Spinal cord (tissue), 9 donors: ENCODE measurements at regions not wholly inside any gene's neighbourhood (a gene's known extent, or its start where the extent isn't known, plus 50 kb on each side); places are given as distances from the start of the nearest gene placed in this dataset.

Source experiments
- DNase-seq, 6 donors: peaks; one replicate each; pipeline versions ENCODE4 v3.0.0 to v3.0.0-alpha.2; 2013 to 2015; ENCODE audit warnings: low spot score in 6 of 6, low read depth in 4 of 6
- H3K27ac ChIP-seq: one replicate; pipeline ENCODE4 v1.5.1; 2013; ENCODE audit warnings: low read depth, low read length, control low read depth
- H3K27me3 ChIP-seq: one replicate; pipeline ENCODE4 v1.6.1; 2013; ENCODE audit warnings: low read length; ENCODE audit not compliant: control insufficient read depth, insufficient read depth
- H3K36me3 ChIP-seq: one replicate; pipeline ENCODE4 v1.6.1; 2013; ENCODE audit warnings: low read length; ENCODE audit not compliant: control insufficient read depth, insufficient read depth
- H3K4me1 ChIP-seq: one replicate; pipeline ENCODE4 v1.6.1; 2013; ENCODE audit warnings: low read length; ENCODE audit not compliant: control insufficient read depth, insufficient read depth
- H3K4me3 ChIP-seq: one replicate; pipeline ENCODE4 v1.5.1; 2013; ENCODE audit warnings: low read depth, low read length, control low read depth
- H3K9me3 ChIP-seq: one replicate; pipeline ENCODE4 v1.6.1; 2013; ENCODE audit warnings: low read length; ENCODE audit not compliant: control insufficient read depth, insufficient read depth
- WGBS: methylation state at CpG from one replicate; pipeline ENCODE4 v1.1.5; 2013; ENCODE audit warnings: missing lambda C conversion rate; ENCODE audit not compliant: insufficient coverage; 5-methylcytosine and 5-hydroxymethylcytosine counted together
- donor health status: healthy.

DNA sequence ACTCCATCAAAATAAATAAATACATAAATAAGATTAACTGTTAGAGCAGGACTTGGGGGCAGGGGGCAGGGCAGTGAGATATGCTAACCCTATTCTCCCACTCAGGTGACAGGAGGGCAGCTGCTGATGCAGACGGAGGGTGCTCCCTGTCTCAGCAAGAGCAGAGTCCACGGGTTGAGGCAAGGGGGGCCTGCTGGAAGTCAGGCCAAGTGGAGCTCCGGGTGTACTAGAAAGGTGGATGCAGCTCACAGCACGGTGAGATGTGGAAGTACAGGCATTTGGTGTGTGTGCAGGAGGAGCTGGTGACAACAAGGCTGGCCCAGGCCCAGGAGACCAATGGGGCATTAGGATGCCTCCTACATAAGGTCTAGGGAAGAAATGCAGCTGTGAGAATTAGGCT, 467.3 kb upstream of the B3GAT1 start:
- H3K27ac ChIP-seq = no peak overlapping the region
- no peaks in the 10 kb centered on the region for H3K9me3 ChIP-seq
- H3K36me3 ChIP-seq = no peaks in the 10 kb centered on the region
- no peak for DNase-seq
- WGBS = 78% methylated on average over 4 of the region's 4 CpGs
- H3K4me1 ChIP-seq = no peaks in the 10 kb centered on the region
- no peaks in the 10 kb centered on the region for H3K27me3 ChIP-seq
- no peak overlapping the region for H3K4me3 ChIP-seq

DNA sequence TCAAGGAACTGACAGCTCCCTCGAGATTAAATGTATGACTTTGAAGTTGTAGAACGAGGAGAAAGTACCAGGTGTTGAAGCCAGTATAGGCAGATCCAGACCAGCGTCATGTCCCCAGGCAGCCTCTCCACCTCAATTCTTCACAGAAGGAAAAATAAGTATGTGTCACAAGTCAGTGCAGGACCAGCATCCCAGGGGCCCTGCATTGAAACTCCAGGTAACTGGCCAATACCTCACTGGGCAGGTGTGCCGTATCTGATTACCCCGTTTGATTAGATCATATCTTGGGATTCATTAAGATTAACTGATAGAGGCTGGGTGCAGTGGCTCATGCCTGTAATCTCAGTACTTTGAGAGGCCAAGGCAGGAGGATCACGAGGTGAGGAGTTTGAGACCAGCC, 466.7 kb upstream of the B3GAT1 start:
- Histone ChIP-seq H3K36me3 (no peaks in the 10 kb centered on the region), H3K4me1 (no peaks in the 10 kb centered on the region), H3K4me3 (no peak overlapping the region), H3K9me3 (no peaks in the 10 kb centered on the region), H3K27me3 (no peaks in the 10 kb centered on the region), H3K27ac (no peak overlapping the region)
- no peak for DNase-seq
- WGBS = 68% methylated on average over 4 of the region's 6 CpGs

DNA sequence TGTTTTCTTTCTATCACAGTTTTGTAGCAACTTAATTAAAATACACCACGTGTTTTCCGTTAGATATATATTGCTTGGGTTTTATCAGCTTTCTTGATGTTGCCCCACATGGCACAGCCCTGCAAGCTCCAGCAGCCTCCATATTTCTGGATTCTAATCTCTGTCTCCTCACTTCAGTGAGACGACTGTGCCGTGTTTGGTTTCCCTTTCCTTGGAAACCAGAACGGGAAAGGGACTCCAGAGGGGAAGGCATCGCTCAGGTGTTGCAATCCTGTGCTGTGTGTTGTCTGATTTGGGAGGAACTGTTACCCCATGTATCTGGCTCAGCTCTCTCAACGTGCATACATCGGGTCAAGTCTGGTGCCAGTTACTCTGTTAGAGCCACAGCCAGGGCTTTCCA, 464.2 kb upstream of the B3GAT1 start:
- Histone ChIP-seq H3K4me1 (no peaks in the 10 kb centered on the region), H3K9me3 (no peaks in the 10 kb centered on the region), H3K27ac (no peak overlapping the region), H3K36me3 (no peaks in the 10 kb centered on the region), H3K27me3 (no peaks in the 10 kb centered on the region), H3K4me3 (no peak overlapping the region)
- WGBS = 95% methylated on average over 4 of the region's 8 CpGs
- no peak for DNase-seq

DNA sequence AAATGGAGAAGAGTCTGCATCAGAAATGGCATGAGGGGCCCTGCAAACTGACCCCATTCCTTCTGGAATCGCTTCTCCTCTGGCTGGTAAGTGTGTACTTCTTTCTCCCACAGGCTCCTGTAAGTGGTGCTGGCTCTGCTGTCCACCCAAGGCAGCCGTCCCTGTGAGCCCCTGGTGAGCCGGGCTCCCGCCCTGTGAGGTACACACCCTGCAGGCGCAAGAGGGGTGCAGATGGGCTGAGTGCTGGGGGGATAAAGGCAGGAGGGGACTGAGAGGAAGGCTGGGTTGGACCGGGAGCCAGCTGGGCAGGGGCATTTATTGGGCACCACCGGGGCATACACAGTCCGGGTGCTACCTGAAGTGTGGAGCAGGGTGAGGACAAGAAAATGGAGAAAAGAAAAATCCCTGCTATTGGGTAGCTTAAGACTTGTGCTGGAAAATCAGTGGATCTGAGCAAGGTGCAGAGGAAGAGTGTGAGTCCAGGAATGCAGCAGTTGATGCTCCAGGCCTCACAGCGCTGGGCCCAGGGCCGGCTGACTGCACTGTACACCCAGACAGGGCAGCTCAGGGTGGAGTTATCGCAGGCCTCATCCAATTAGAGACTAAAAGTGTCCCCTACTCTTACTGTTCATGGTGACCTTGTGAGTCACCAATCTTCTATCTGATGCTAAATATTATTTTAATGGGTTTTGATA, 455.1 kb upstream of the B3GAT1 start:
- no peak overlapping the region for H3K27ac ChIP-seq
- H3K36me3 ChIP-seq = no peaks in the 10 kb centered on the region

DNA sequence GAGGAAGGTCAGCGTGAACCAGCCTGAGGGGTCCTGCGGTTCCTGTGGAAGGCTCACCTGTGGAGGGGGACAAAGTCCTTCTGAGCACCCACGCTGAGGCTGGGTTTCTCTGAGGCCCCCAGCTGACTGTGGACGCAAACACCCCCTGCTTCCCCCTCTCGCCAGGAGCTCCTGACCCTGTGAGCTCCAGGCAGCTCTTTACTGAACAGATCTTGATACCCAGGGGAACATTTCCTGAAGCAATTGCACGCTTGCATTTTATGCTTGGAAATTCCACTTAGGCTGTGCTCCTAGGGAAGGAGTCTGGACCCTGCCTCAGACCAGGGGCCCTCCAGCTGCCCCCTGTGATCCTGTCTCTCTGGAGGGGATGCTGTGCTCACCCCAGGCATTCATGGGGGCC, 454.2 kb upstream of the B3GAT1 start:
- peaks cover 21% of the 10 kb centered on the region for H3K4me1 ChIP-seq
- no peak overlapping the region for H3K4me3 ChIP-seq
- H3K27ac ChIP-seq = no peak overlapping the region
- DNase-seq = no peak
- 85% methylated on average over 6 of the region's 6 CpGs for WGBS
- no peaks in the 10 kb centered on the region for H3K36me3 ChIP-seq
- H3K9me3 ChIP-seq = no peaks in the 10 kb centered on the region
- H3K27me3 ChIP-seq = no peaks in the 10 kb centered on the region

More for the DNA sequence above, 455.1 kb upstream of the B3GAT1 start:
- Histone ChIP-seq H3K4me1 (peaks cover 21% of the 10 kb centered on the region), H3K27me3 (no peaks in the 10 kb centered on the region), H3K4me3 (no peak overlapping the region), H3K9me3 (no peaks in the 10 kb centered on the region)
- no peak for DNase-seq
- 90% methylated on average over 11 of the region's 11 CpGs for WGBS

DNA sequence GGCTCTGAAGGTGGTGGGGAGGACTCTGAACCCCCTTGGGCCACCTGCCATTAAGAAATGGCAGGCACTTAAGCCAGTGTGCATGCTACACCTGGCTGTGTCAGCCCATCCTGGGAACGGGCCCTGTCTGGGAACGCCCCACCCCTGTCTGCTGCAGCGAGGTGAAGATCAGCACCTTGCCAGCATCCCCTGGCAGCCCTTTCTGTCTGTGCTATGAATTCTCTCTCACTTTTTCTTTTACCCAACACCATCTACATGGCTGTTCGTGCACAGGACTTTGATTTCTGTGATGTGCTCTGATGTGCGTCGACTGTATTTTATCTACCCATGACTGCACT, 452.9 kb upstream of the B3GAT1 start:
- H3K4me3 ChIP-seq = no peak overlapping the region
- 92% methylated on average over 3 of the region's 6 CpGs for WGBS
- H3K4me1 ChIP-seq = peaks cover 21% of the 10 kb centered on the region
- no peaks in the 10 kb centered on the region for H3K36me3 ChIP-seq
- H3K27me3 ChIP-seq = no peaks in the 10 kb centered on the region
- H3K9me3 ChIP-seq = no peaks in the 10 kb centered on the region
- H3K27ac ChIP-seq = no peak overlapping the region
- no peak for DNase-seq

DNA sequence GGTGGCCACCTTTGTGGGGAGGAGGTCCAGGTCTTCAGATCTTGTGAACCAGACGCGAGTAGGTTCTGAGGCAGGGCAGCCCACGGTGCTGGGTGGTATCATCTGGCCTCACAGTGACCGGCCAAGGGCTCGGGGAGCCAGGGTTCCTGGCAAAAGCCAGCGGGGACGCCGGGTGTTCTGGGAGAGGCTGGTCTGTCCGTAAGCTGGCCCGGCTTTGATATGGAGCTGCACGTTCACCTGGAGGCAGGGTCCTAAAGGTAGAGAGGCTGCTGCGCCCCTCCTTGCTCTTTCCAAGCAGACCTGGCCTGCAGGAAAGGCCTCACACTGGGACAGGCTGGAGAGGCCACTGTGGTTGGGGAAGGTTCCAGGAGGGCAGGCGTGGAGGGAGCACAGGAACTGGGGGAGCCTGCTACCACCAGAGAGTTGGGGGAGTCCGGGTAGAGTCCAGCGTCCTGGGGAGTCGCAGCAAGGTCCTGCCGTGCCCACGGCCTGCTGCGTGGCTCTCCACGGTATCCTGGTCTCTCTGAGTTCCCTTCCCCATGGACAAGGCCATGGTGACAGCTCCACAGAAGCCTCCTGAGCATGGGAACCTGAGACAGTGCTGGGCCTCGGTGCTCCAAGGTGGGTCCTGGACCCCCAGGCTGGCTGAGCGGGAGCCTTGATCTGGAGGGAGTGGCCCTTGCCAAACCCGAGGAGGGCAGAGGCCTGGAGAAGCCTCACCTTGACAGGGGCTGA, 452.4 kb upstream of the B3GAT1 start:
- Histone ChIP-seq H3K4me3 (no peak overlapping the region), H3K9me3 (no peaks in the 10 kb centered on the region), H3K4me1 (peaks cover 21% of the 10 kb centered on the region), H3K27me3 (no peaks in the 10 kb centered on the region), H3K27ac (no peak overlapping the region), H3K36me3 (no peaks in the 10 kb centered on the region)
- WGBS = 87% methylated on average over 23 of the region's 23 CpGs
- no peak for DNase-seq

DNA sequence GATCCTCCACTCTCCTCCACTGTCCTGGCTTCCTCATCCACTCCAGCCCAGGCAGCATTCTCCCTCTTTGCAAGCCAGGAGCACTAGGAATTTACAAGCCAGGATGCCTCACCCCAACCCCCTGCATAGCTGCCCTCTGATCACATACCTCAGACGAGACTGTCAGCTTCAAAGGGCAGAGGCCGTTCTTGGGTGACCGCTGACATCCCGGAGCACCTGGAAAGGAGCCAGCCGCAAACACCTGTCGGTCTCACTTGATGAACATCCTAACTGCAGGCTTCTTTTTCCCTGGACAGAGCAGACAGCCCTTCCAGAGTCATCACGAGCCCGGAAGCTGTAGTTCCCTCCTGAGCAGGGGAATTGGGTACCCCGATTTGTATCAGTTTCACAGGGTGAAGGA, 451.3 kb upstream of the B3GAT1 start:
- H3K27ac ChIP-seq = no peak overlapping the region

DNA sequence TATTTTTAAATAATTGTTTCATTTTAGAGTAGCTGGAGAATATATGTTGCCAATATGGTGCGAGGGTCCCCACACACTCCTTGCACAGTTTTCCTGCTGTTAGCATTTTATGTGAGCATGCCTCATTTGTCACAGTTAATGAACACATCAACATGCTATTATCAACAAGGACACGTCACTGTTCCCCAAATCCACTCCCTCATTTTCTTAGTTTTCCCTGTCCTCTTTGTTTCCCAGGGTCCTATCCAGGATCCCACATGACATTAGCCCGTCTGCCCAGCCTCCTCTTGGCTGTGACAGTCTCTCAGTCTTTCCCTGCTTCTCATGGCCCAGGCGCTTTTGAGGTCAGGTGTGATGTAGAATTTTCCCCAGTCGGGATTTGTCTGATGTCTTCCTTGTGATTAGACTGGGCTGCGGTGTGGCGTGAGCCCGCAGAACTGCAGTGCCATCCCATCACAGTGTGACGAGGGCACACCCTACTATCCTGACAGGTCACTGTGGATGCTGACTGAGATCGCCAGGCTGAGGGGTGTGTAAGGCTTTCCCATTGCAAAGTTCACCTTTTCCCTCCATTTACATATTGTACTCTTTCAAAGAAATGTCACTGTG, 450.6 kb upstream of the B3GAT1 start:
- 71% methylated on average over 5 of the region's 10 CpGs for WGBS
- H3K4me3 ChIP-seq = no peak overlapping the region
- no peaks in the 10 kb centered on the region for H3K27me3 ChIP-seq
- no peaks in the 10 kb centered on the region for H3K9me3 ChIP-seq
- no peaks in the 10 kb centered on the region for H3K36me3 ChIP-seq
- DNase-seq = peak in 1 of 6 donors; percentile 79
- H3K27ac ChIP-seq = no peak overlapping the region
- peaks cover 15% of the 10 kb centered on the region for H3K4me1 ChIP-seq

More for the DNA sequence above, 451.3 kb upstream of the B3GAT1 start:
- Histone ChIP-seq H3K4me1 (peaks cover 16% of the 10 kb centered on the region), H3K4me3 (no peak overlapping the region), H3K9me3 (no peaks in the 10 kb centered on the region), H3K27me3 (no peaks in the 10 kb centered on the region), H3K36me3 (no peaks in the 10 kb centered on the region)
- DNase-seq = no peak
- 82% methylated on average over 9 of the region's 9 CpGs for WGBS

DNA sequence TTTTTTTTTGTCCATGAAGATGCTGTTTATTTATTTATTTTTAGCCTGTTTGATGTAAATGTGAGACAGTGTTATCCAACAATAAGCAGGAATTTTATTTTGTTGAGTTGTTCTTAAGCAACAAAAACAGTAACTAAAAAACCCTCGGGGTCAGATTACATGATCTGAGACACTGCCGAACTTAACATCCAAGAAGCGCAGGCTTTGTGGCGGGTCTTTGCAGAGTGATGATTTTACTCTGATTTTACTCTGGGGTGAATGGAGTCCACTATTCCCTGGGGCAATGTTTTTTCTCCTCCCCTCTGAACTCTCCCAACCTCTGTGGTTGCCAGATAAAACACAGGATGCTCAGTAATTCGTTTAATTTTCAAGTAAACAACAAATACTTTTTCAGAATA, 450.1 kb upstream of the B3GAT1 start:
- Histone ChIP-seq H3K27ac (no peak overlapping the region), H3K9me3 (no peaks in the 10 kb centered on the region), H3K27me3 (no peaks in the 10 kb centered on the region), H3K4me3 (no peak overlapping the region), H3K36me3 (no peaks in the 10 kb centered on the region), H3K4me1 (peaks cover 15% of the 10 kb centered on the region)
- DNase-seq = no peak
- 70% methylated on average over 2 of the region's 5 CpGs for WGBS
